ENCODE measurements at regions not wholly inside any gene's neighbourhood (a gene's known extent, or its start where the extent isn't known, plus 50 kb on each side); places are given as distances from the start of the nearest gene placed in this dataset.

DNA sequence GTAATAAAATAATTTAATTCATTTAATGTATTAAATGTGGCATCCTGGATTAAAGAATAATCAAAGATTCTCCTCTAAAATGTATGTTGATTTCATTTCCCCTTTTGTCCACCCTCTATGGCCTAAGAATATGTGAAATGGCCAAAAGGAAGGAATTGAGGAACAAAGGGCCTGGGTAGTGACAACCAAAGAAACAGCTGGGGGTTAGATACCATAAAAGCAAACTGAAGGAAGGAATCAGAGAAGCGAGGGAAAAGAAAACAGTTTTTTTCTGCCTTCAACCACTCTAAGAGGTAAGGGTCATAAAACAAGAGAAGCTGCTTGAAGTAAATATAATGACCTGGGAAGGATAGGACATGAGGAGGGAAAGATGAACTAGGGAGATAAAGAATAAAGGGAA, 139.3 kb downstream of the FAM76B start:
- TF ChIP-seq POLR2AphosphoS5 (IDR thresholded peaks at IDR 0.05; ENCODE audit: low read depth, low read length) (no peak), TAF1 (IDR thresholded peaks at IDR 0.05; ENCODE audit: low read depth, low read length) (no peak), SPI1 (IDR thresholded peaks at IDR 0.05; ENCODE audit: low read depth, low read length) (no peak), PAX5 (IDR thresholded peaks at IDR 0.05; ENCODE audit: insufficient read depth, low read length, severe bottlenecking) (no peak), POLR2A (IDR thresholded peaks at IDR 0.05; ENCODE audit: low read depth, low read length) (no peak)

Measured in GM12891 (cell line).